ENCODE measurements at regions not wholly inside any gene's neighbourhood (a gene's known extent, or its start where the extent isn't known, plus 50 kb on each side); places are given as distances from the start of the nearest gene placed in this dataset.

DNA sequence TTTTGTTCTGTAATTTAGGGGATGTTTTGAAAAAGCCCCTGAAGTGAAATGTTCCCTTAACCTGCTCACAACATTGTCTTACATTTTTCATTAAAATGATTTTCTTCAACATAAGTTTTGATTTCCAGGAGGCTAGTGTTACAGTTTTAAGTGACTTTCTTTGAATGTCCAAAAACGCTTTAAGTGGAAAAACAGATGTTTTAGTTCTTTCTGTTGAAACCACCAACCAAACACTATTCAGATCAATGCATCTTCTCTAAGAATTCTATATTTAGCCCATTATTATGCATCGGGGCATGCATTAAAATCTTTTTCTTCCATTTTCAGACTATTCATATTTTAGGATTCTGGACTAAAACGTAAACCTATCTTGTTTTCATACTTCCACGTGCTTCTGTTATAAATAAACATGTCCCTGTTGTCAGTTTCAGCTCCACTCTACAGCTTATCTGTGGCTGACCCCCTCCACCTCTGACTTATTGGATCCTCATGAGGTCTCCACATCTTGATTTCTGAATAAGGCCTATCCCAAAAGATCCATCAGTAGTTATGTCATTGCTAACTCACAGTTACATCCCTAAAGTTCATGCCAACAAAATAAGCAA, 882.3 kb upstream of the SEMA6A start:
- TF ChIP-seq, protein P1, sequence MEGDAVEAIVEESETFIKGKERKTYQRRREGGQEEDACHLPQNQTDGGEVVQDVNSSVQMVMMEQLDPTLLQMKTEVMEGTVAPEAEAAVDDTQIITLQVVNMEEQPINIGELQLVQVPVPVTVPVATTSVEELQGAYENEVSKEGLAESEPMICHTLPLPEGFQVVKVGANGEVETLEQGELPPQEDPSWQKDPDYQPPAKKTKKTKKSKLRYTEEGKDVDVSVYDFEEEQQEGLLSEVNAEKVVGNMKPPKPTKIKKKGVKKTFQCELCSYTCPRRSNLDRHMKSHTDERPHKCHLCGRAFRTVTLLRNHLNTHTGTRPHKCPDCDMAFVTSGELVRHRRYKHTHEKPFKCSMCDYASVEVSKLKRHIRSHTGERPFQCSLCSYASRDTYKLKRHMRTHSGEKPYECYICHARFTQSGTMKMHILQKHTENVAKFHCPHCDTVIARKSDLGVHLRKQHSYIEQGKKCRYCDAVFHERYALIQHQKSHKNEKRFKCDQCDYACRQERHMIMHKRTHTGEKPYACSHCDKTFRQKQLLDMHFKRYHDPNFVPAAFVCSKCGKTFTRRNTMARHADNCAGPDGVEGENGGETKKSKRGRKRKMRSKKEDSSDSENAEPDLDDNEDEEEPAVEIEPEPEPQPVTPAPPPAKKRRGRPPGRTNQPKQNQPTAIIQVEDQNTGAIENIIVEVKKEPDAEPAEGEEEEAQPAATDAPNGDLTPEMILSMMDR (IDR thresholded peaks at IDR 0.05), result no peak
- no peak for TF ChIP-seq EP300 (IDR thresholded peaks at IDR 0.05)
- no peak for TF ChIP-seq POLR2AphosphoS5 (IDR thresholded peaks at IDR 0.05)
- TF ChIP-seq POLR2A (IDR thresholded peaks at IDR 0.05), result no peak
- H3K27ac ChIP-seq, result no peak overlapping the region
- H3K36me3 ChIP-seq, result no peaks in the 10 kb centered on the region
- DNase-seq (ENCODE audit: low spot score in 2 of 2), result no peak
- H3K4me3 ChIP-seq, result no peak overlapping the region
- H3K27me3 ChIP-seq, result no peaks in the 10 kb centered on the region
- H3K4me1 ChIP-seq, result no peaks in the 10 kb centered on the region
- no peaks in the 10 kb centered on the region for H3K9me3 ChIP-seq
- WGBS, result 68% methylated on average over 4 of the region's 4 CpGs

DNA sequence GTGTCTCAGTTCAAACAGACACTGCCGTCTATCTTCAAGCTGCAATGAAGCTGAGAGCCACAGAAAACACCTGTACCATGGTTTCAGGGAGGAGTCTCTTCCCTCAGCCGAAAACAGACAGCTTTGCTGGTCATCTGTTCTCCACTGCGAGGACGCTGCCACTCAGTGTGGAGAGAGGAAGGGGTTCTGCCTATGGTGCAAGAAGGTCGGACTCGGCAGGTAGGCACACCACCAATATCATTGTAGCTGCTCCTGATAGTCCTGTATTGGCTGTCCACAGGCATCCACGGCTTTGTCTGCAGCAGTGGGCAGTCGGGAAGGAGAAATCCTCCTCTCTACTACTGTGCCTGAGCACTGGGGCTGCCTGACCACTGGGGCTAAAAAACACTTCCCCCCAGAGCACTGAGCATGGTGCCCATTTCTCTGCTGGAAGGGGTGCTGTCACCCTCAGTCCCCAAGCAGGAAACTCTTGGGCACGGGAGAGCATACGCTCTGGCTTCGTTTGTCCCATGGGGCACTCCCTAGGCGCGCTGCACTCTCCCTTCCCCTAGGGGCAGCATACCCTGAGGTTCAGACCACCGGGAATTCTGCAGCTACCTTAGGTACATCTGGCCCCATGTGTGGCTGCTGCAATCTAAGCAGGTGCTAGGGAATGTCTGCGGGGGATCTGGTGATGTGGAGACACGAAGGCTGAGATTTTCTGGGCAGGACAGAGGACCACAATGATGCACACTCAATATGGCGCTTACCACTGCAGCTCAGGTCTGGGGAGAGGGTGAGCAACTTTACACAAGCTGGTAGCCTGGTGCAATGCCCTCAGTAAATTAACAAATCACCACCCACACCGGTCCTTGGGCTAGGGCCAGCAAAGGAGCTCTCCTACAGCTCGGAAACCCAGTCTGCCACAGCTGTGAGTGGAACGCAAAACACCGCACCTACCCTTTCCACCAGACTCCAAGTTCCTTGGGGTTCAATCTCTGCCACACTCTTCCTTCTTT, 880.9 kb upstream of the SEMA6A start:
- H3K4me3 ChIP-seq, result peak overlapping the region; percentile 50
- H3K27me3 ChIP-seq, result no peaks in the 10 kb centered on the region
- no peaks in the 10 kb centered on the region for H3K4me1 ChIP-seq
- TF ChIP-seq, protein P1 (IDR thresholded peaks at IDR 0.05), result peak in 1 of 2 donors; percentile 33
- no peak for TF ChIP-seq POLR2A (IDR thresholded peaks at IDR 0.05)
- peak in 1 of 2 donors; percentile 49 for DNase-seq (ENCODE audit: low spot score in 2 of 2)
- WGBS, result 66% methylated on average over 11 of the region's 21 CpGs
- no peaks in the 10 kb centered on the region for H3K36me3 ChIP-seq
- no peaks in the 10 kb centered on the region for H3K9me3 ChIP-seq
- no peak overlapping the region for H3K27ac ChIP-seq

DNA sequence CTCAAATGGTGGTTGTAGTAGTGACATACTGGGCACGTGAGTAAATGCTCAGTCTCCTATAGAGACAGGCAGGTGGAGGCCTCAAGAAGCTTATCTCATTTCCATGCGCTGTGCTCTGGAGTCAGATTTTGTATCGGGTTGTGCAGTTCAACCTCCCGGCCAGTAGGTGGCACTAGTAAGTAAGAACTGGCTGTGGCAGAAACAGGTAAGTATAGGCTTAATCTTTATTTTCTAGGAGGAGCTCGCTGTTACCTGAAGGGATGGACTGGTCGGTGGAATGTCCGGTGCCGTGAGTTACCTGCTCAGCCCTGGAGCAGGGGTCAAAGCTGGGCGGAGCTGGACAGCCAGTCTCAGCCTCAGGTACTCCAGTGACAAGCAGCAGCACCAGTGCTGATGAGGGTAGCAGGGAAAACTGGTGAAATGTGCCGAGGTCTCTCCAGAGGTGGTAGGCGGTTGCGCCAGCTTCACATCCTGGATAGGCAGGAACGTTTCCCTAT, 880.1 kb upstream of the SEMA6A start:
- Histone ChIP-seq H3K4me1 (no peaks in the 10 kb centered on the region), H3K36me3 (no peaks in the 10 kb centered on the region), H3K27ac (no peak overlapping the region), H3K9me3 (no peaks in the 10 kb centered on the region), H3K4me3 (peak overlapping the region; percentile 50), H3K27me3 (no peaks in the 10 kb centered on the region)
- peak in 1 of 2 donors; percentile 65 for DNase-seq (ENCODE audit: low spot score in 2 of 2)
- WGBS, result 30% methylated on average over 13 of the region's 13 CpGs
- TF ChIP-seq POLR2A (IDR thresholded peaks at IDR 0.05), result no peak
- no peak for TF ChIP-seq EP300 (IDR thresholded peaks at IDR 0.05)
- TF ChIP-seq, protein P1 (IDR thresholded peaks at IDR 0.05), result peak; percentile 31 to 83
- no peak for TF ChIP-seq POLR2AphosphoS5 (IDR thresholded peaks at IDR 0.05)

DNA sequence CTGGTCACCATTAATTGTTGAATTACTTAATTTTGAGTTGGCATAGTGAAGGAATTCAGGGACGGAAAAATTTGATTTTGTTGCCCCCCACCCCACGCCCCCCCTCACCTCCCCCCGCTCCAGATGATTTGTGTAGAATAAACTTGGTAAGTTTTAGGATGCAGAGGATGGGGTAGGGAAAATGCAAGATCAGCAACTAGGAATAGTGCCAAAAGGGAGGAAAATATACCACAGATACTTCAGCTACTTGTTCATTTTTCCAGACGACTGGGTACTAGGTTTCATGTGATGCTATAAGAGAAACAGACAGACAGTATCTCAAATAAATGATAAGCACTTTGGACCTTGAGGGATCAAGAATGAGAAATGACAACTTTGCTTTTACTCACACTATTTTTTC, 862.2 kb upstream of the SEMA6A start:
- Histone ChIP-seq H3K9me3 (no peaks in the 10 kb centered on the region), H3K36me3 (no peaks in the 10 kb centered on the region), H3K27ac (no peak overlapping the region), H3K4me3 (no peak overlapping the region), H3K27me3 (no peaks in the 10 kb centered on the region), H3K4me1 (no peaks in the 10 kb centered on the region)
- 81% methylated on average over 4 of the region's 4 CpGs for WGBS
- TF ChIP-seq, protein P1 (IDR thresholded peaks at IDR 0.05), result no peak
- TF ChIP-seq POLR2A (IDR thresholded peaks at IDR 0.05) (no peak), EP300 (IDR thresholded peaks at IDR 0.05) (no peak), POLR2AphosphoS5 (IDR thresholded peaks at IDR 0.05) (no peak)
- no peak for DNase-seq (ENCODE audit: low spot score in 2 of 2)

DNA sequence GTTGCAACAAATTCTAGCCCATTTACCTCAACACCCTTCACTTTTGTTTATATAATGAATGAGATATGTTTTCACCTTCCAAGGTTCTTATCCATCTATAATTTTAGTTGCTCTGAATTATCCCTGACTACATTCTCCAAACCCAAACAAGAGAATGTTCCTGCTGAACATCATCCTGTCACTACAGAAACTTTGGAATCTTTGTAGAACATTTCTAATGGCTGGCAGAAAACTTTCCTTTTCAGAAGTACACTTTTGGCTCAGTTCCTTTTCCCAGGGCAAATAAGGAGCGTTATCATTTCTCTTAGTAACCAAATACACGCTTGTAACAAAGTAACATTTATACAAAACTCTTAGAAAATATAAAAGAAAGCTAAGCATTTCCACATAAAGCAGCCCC, 860.6 kb upstream of the SEMA6A start:
- DNase-seq (ENCODE audit: low spot score in 2 of 2), result no peak
- H3K27me3 ChIP-seq, result no peaks in the 10 kb centered on the region
- no peaks in the 10 kb centered on the region for H3K9me3 ChIP-seq
- 40% methylated on average over 2 of the region's 2 CpGs for WGBS
- TF ChIP-seq EP300 (IDR thresholded peaks at IDR 0.05) (no peak), POLR2A (IDR thresholded peaks at IDR 0.05) (no peak), POLR2AphosphoS5 (IDR thresholded peaks at IDR 0.05) (no peak)
- TF ChIP-seq, protein P1 (IDR thresholded peaks at IDR 0.05), result no peak
- H3K27ac ChIP-seq, result no peak overlapping the region
- H3K4me3 ChIP-seq, result no peak overlapping the region
- H3K36me3 ChIP-seq, result no peaks in the 10 kb centered on the region
- H3K4me1 ChIP-seq, result no peaks in the 10 kb centered on the region
